ENCODE measurements at regions not wholly inside any gene's neighbourhood (a gene's known extent, or its start where the extent isn't known, plus 50 kb on each side); places are given as distances from the start of the nearest gene placed in this dataset.
"Not testable (repeated sequence)": the region's sequence is repeated elsewhere in the genome, so short reads cannot be mapped to it uniquely, and the experiment has no call there.

DNA sequence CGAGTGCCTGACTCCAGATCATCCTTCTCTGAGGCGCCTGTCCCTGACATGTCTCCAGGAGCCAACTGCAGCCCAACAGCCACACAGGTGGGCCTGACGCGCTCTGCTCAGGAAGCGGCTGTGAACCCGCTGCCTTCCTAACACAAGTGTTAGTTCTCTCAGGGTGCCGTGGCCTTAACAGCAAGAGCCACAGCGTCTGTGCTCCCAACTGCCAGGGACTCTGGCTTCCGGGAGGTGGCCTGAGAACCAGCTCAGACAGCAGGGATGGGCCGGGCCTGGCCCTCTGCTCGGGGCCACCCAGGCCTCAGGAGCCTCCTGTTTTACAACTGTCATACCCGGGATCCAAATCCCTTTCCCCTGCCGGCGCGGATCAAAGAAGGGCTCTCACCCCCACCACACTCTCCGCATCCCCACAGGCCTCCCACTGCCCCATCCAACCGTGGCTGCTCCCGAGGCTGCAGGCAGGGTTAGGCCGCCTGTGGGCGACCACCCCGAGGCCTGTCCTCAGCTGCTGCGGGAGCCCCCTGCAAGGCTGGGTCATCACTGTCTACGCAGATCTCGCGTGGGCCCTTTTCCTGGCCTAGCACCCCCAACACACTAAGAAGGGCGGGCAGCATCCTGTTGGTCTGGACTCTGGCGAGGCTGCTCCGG is 114.2 kb upstream of the ZNF236 start:
- no peaks in the 10 kb centered on the region for H3K9me3 ChIP-seq (ENCODE audit: low read depth)
- H2AFZ ChIP-seq: no peak overlapping the region
- H3K4me1 ChIP-seq (ENCODE audit: insufficient read depth): no peaks in the 10 kb centered on the region
- H3K27ac ChIP-seq: no peak overlapping the region
- WGBS, 2 experiments (ENCODE audit: low coverage in 1 of 2, low lambda C conversion rate in 2 of 2, missing lambda C conversion rate in 2 of 2): 88 to 90% methylated on average over 28 of the region's 28 CpGs
- H3K36me3 ChIP-seq (ENCODE audit: low read depth): no peaks in the 10 kb centered on the region
- TF ChIP-seq EZH2phosphoT487 (IDR thresholded peaks at IDR 0.05; ENCODE audit: insufficient read depth, low read depth): no peak
- TF ChIP-seq EZH2 (IDR thresholded peaks at IDR 0.05; ENCODE audit: insufficient read depth, poor library complexity, severe bottlenecking): no peak
- in situ Hi-C loops (cut with MboI): no loop called here
- H4K20me1 ChIP-seq (ENCODE audit: insufficient read depth): no peaks in the 10 kb centered on the region
- H3K79me2 ChIP-seq (ENCODE audit: insufficient read depth): no peaks in the 10 kb centered on the region
- no peaks in the 10 kb centered on the region for H3K9me2 ChIP-seq (ENCODE audit: insufficient read depth)
- H3K4me2 ChIP-seq (ENCODE audit: unreplicated experiment): no peak overlapping the region
- no peaks in the 10 kb centered on the region for H3F3A ChIP-seq (ENCODE audit: insufficient read depth)
- H3K27me3 ChIP-seq (replicated peaks; ENCODE audit: insufficient read depth): no peaks in the 10 kb centered on the region
- no peak for DNase-seq
- no peak overlapping the region for H3K9ac ChIP-seq
- H3K4me3 ChIP-seq: no peak overlapping the region

DNA sequence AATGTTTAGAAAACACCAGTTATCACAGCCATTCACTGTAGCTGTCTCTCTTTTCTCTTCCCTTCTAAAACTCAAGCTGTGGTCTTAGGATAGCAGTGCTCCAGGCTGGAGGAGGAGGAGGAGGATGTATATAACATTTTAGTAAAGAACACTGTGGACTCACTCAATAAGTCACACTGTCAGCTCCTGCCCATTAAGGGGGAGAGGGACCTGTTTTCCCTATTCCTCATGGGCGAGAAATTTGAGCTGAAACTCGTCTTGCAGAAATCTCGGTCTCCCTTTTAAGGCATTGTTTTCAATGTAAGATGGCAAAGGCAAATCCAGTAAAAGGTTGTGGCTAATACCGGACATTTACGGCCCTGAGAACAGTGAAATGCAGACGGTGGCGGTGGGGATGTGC is 114.8 kb upstream of the ZNF236 start:
- TF ChIP-seq EZH2phosphoT487 (IDR thresholded peaks at IDR 0.05; ENCODE audit: insufficient read depth, low read depth) (no peak), EZH2 (IDR thresholded peaks at IDR 0.05; ENCODE audit: insufficient read depth, poor library complexity, severe bottlenecking) (no peak)
- Histone ChIP-seq H4K20me1 (ENCODE audit: insufficient read depth) (no peaks in the 10 kb centered on the region), H3K4me3 (no peak overlapping the region), H3K4me1 (ENCODE audit: insufficient read depth) (no peaks in the 10 kb centered on the region), H3K79me2 (ENCODE audit: insufficient read depth) (no peaks in the 10 kb centered on the region), H3K27ac (no peak overlapping the region), H3K9me2 (ENCODE audit: insufficient read depth) (no peaks in the 10 kb centered on the region), H3K36me3 (ENCODE audit: low read depth) (no peaks in the 10 kb centered on the region), H3K9ac (no peak overlapping the region), H3F3A (ENCODE audit: insufficient read depth) (no peaks in the 10 kb centered on the region), H3K4me2 (ENCODE audit: unreplicated experiment) (no peak overlapping the region), H3K27me3 (replicated peaks; ENCODE audit: insufficient read depth) (0 out of 2 replicates have a peak, but pooled peaks cover 1% of the 10 kb centered on the region), H2AFZ (no peak overlapping the region), H3K9me3 (ENCODE audit: low read depth) (no peaks in the 10 kb centered on the region)
- DNase-seq: no peak
- 91 to 95% methylated on average over 7 of the region's 7 CpGs for WGBS, 2 experiments (ENCODE audit: low coverage in 1 of 2, low lambda C conversion rate in 2 of 2, missing lambda C conversion rate in 2 of 2)
- in situ Hi-C loops (cut with MboI): no loop called here

GRCh38 chr18:76704589-76704988 is 117.8 kb upstream of the ZNF236 start:
- H3K4me3 ChIP-seq; H3F3A ChIP-seq (ENCODE audit: insufficient read depth); DNase-seq; H3K36me3 ChIP-seq (ENCODE audit: low read depth); in situ Hi-C loops (cut with MboI); H3K79me2 ChIP-seq (ENCODE audit: insufficient read depth); H3K9ac ChIP-seq; H2AFZ ChIP-seq; H3K4me2 ChIP-seq (ENCODE audit: unreplicated experiment); H3K9me3 ChIP-seq (ENCODE audit: low read depth); H4K20me1 ChIP-seq (ENCODE audit: insufficient read depth); H3K4me1 ChIP-seq (ENCODE audit: insufficient read depth); H3K9me2 ChIP-seq (ENCODE audit: insufficient read depth); H3K27ac ChIP-seq: not testable (repeated sequence)
- 84 to 85% methylated on average over 4 of the region's 4 CpGs for WGBS, 2 experiments (ENCODE audit: low coverage in 1 of 2, low lambda C conversion rate in 2 of 2, missing lambda C conversion rate in 2 of 2)
- H3K27me3 ChIP-seq (replicated peaks; ENCODE audit: insufficient read depth): peaks cover 11% of the 10 kb centered on the region; the same call in 1 of the 2 replicates

GRCh38 chr18:76699923-76700322 is 122.4 kb upstream of the ZNF236 start:
- H3K4me2 ChIP-seq (ENCODE audit: unreplicated experiment): no peak overlapping the region
- H3K27ac ChIP-seq: no peak overlapping the region
- H3K79me2 ChIP-seq (ENCODE audit: insufficient read depth): no peaks in the 10 kb centered on the region
- no peaks in the 10 kb centered on the region for H3K9me3 ChIP-seq (ENCODE audit: low read depth)
- no peak overlapping the region for H3K4me3 ChIP-seq
- H3K36me3 ChIP-seq (ENCODE audit: low read depth): no peaks in the 10 kb centered on the region
- H4K20me1 ChIP-seq (ENCODE audit: insufficient read depth): no peaks in the 10 kb centered on the region
- H3K9ac ChIP-seq: no peak overlapping the region
- H3K27me3 ChIP-seq (replicated peaks; ENCODE audit: insufficient read depth): peaks cover 11% of the 10 kb centered on the region; the same call in 1 of the 2 replicates
- 31 to 33% methylated on average over 11 of the region's 11 CpGs for WGBS, 2 experiments (ENCODE audit: low coverage in 1 of 2, low lambda C conversion rate in 2 of 2, missing lambda C conversion rate in 2 of 2)
- H3K4me1 ChIP-seq (ENCODE audit: insufficient read depth): no peaks in the 10 kb centered on the region
- DNase-seq: peak; percentile 17
- no peaks in the 10 kb centered on the region for H3F3A ChIP-seq (ENCODE audit: insufficient read depth)
- in situ Hi-C loops (cut with MboI): loop anchor here (10.0 kb wide), 1 partner anchor 295 kb away; no protein-coding TSS in a partner anchor
- TF ChIP-seq EZH2 (IDR thresholded peaks at IDR 0.05; ENCODE audit: insufficient read depth, poor library complexity, severe bottlenecking) (no peak), EZH2phosphoT487 (IDR thresholded peaks at IDR 0.05; ENCODE audit: insufficient read depth, low read depth) (no peak)
- H3K9me2 ChIP-seq (ENCODE audit: insufficient read depth): no peaks in the 10 kb centered on the region
- no peak overlapping the region for H2AFZ ChIP-seq
